Activated naive CD8-positive, alpha-beta T cell treated with anti-CD3 and anti-CD28 coated beads, Interleukin-2, amount 50 U/mL, for 16 hours (primary cell): ENCODE measurements at regions not wholly inside any gene's neighbourhood (a gene's known extent, or its start where the extent isn't known, plus 50 kb on each side); places are given as distances from the start of the nearest gene placed in this dataset.
"Not testable (repeated sequence)": the region's sequence is repeated elsewhere in the genome, so short reads cannot be mapped to it uniquely, and the experiment has no call there.

Experiments used
- DNase-seq: peaks from one replicate; pipeline ENCODE4 v3.0.0-alpha.2; 2020; ENCODE audit warnings: low read depth, low spot score

GRCh38 chr2:240240017-240240734 lies 99.7 kb upstream of the OTOS start:
- no peak for DNase-seq

- DNase-seq = no peak
Observed at GRCh38 chr2:240240781-240241180, 100.3 kb upstream of the OTOS start.

- no peak for DNase-seq
Observed at GRCh38 chr2:240241572-240241971, 101.1 kb upstream of the OTOS start.

- not testable (repeated sequence) for DNase-seq
Observed at GRCh38 chr2:240243049-240243448, 102.6 kb upstream of the OTOS start.

- DNase-seq = no peak
Observed at GRCh38 chr2:240244543-240244942, 104.1 kb upstream of the OTOS start.

DNA sequence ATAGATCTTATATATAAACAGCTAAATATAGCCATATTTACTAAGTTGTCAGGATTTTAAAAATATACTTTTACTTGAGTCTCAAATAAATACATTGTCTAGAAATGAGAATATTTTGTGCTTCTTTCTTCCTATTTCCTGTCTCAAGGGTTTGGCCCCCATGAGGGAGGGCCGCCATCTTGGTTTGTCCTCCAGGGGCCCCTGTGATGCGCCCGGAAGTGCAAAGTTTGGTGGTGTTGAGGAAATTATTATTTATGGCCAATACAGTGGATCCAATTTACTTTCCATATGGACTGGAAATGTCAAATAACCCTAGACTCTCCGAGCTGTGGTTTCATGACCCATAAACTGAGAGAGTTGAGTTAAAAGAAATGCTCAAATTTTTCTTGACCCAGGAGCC lies 104.7 kb upstream of the OTOS start:
- no peak for DNase-seq

DNA sequence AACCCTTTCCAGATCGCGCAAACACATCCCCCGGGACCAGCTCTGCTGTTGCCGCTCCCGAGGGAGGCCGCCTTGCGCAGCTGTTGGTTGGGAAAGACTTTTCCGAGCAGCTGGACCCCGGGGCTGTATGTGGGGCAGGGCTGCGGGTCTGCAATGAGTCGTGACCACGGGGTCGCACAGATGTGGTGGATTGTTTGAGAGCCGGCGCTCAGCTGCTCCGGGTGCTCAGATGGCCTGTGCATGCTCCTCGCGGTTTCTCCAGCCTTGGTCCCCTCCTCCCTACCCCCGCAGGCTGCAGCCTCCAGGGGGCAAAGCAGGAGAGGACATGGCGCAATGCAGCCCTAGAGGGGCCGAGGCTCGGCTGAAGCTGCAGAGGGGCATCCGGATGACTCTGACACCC lies 105.2 kb upstream of the OTOS start:
- DNase-seq = no peak

DNA sequence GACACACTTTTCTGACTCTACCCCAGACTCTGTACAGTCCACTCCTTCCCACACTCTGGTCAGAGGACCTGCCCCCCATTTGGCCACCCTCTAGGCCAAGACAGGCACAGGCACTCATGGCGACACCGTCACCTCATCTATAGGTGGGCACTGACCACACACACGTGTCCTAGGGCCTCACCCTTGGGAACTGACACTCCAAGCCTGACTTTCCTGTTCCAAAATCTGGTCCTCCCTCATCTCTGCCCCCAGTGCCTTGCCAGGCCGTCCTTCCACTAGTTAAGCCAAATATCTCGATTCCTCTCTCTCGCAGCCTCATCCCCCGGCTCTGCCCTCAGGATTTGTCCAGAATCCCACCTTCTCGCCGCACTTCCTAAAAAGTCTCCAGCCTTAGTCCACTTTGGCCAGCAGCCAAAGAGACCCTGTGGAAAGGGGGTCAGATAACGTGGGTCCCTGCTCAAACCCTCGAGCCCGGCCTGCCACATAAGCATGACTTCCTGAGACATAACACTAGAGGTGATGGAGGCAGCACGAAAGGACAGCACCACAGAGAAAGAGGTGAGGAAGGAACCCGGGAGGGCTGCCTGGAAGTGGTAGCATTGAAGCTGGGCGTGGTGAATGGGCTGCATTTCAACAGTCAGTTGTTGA lies 105.8 kb upstream of the OTOS start:
- no peak for DNase-seq

DNA sequence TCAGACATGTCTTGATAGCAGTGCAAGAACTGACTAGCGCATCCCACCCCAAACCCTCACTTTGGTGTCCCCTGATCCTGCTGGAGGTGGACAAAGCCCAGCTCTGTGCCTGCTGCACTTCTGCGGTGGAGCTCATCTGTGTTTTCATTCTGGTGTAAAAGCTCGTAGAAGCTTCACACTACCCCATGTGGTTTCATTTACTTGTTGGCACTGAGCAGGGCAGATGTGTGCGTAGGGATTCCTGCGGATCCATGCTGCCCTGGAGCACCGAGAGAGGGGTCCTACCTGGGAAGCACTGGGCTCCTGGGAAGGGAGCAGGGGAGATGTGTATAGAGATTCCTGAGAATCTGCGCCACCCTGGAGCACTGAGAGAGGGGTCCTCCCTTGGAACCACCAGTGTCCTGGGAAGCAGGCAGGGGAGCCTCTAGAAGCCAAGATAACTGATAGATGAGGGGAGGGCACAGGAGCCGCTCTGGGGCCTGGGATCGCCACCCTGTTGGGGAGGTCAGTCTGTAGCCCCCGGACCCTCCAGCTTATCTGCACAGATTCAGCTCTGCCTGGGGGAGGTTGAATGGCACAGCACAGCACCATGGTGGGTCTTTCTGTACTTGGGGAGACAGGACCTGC lies 106.9 kb upstream of the OTOS start:
- no peak for DNase-seq

- no peak for DNase-seq
Observed at GRCh38 chr2:240247868-240248720, 107.6 kb upstream of the OTOS start.

GRCh38 chr2:240248721-240249422 lies 108.4 kb upstream of the OTOS start:
- DNase-seq = no peak

DNA sequence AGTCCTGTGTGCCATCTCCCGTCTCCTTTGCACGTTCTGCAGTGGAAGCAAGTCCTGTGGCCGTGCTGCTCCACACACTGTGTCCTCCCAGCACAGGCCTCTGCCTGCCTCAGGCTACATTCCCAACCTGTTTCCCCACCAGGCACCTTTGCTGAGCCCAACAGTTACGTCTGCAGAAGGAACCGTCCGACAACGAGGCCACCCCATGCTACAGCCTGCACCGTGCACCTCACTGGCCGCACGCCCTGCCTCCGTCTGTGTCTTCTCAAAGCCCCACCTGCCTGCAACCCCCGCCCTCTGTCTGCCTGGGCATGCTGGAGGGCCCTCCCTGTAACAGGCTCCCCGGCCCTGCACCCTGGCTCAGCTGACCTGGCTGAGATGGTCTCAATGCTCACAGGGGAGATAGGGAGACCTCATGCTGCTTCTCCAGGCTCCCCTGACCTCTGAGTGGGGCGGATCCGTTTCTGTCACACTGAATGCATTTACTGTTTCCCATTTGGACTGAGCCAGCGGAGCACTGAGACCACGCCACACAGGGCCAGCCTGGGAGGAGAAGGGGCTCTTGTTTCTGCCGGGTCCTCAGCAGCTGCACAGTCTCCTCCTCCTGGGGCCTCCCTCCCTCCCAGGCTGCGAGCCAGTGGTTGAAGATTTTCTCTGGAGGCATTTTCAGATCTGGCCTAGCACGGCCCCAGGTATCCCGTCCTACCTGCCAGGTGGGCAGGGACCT lies 109.1 kb upstream of the OTOS start:
- DNase-seq = no peak

DNA sequence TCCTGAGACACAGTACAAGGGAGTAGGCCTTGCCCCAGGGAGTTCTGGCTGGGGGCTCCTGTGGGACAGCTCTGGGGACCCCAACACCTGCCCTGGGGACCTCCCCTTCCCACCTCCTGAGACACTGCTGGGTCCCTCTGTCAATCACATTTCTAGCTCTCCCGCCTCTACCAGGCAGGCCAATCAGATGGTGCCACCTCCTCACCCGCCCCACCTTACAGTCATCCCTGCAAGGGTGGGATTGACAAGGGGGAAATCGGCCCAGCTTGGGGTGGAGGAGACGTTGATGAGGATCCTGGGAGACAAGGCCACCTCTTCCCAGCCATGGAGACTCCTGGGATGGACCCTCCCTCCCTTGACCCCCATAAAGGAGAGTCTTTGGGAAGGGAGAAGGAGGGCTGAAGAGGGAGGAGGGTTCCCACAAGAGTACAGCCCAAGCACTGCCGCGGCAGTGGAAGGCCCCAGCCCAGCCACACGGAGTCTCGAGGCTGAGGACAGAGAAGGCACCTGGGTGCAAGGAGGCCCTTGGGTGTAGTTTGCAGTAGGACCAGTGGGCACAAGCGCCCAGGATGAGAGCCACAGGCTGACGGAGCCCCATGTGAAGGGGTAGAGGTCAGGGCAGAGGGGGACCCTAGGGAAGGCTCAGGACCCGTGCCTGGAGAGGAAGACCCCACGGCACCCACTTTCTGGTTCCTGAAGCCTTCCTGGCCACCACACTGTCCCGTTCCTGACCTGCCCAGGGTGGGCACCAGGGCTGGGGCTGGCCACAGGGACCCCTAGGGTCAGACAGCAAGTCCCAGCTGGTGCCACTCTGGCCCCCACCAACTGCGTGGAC lies 109.9 kb upstream of the OTOS start:
- no peak for DNase-seq

DNA sequence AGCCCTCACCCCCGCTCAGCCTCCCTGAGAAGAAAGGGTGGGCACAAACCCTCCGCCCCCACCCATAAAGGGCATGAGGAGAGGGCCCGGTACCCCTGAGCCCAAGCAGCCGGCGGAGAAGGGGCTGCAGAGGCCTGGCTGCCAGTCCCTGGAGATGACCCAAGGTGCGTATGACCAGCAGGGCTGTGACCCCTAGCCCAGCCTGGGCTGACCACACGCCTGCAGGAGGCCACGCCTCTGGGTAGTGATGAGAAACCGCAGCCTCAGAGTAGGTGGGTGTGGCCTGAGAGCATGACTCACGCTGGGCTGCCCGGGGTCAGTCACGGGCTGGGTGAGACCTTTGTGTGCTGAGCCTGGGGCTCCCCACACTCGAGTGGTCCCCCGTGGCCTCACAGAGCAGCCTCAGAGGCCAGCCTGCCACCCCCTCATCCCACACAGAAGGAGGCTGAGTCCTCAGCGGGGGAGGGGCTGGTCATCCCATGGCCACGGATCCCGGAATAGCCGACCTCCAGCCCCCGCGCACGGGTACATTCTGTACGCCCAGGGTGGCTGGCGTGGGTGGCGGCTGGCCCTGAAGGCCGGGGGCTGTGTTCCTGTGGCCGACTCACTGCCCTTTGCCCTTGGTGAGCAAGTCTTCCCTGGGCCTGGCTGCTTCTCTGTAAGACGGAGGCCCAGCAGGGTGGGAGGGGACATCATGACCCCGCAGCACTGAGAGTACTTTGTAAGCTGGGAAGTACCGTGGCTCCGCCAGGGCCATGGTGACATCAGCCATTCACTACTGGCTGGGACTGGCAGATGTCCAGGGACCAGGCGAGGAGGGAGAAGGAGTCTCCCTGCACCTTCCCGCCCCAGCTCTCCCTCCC lies 110.8 kb upstream of the OTOS start:
- DNase-seq = no peak

DNA sequence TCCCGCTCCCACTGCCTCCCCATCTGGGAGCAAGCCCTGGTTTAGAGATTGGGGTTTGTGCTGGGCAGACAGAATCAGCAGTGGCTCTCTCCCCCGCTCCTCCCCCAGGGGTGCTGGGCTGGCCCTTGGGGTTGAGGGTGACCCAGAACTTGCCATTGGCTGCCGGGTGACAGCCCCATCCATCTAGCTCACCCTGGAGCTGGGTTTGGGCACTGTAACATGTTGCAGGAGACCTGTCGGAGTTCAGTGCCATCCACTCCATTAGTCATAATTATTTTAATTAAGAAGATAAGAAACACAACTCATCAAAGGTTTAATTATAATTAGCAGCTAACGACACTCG lies 111.4 kb upstream of the OTOS start:
- no peak for DNase-seq

DNA sequence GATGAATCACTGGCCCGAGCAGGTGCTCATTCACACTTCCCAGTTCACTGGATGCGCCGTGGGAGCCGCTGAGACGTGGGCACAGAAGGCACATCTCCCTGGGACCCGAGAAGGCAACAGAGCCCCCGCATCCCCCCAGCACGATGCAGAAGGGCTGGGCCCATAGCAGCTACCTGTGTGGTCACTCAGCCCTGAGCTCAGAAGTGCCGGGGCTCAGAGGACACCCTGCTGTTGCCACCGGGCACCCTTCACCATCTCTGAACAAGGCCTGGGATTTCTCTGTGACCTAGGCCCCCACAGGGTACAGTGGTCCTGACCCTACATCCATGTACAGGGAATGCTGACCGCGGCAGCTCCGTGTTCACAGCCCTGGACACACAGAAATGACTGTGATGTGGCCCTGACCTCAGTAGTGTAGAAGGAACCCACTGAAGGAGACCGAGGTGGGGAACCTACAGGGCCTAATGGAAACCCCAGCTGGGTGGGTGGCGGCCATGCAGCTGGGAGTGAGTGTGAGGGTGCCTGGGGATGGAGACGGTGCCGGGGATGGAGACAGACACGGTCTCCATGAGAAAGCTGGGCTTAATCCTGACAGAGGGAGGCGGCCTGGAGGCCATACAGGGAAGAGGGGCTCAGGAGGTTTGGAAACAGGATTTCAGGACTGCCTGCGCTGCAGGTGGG lies 111.9 kb upstream of the OTOS start:
- no peak for DNase-seq

DNA sequence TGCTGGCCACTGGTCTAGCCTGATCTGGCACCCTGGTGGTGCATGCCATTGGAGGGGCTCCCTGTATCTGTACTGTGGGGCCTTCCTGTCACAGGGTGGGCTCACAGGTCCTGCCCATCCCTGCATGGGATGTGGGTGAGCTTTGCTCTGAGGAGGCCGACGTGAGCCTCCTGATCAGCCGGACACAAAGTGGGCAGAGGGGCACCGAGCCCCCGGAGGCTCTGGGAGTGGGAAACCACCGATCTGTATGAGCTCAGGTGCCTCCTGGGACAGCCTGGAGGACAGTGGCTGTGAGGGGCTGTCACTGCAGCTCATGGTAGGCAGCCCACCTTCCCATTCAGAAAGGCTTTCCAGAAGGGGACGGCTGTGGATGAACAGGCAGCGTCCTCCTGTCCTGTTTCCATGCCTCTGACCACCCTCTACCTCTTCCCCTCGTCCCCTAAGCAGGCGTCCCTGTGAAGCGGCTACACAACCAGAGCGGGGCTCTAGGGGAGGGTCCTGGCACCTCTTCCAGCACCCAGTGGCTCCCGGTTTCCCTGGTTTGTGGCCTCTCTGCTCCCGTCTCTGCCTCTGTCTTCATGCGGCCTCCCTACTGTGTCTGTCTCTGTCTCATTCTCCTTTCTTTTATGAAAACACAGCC lies 112.5 kb upstream of the OTOS start:
- DNase-seq = no peak

DNA sequence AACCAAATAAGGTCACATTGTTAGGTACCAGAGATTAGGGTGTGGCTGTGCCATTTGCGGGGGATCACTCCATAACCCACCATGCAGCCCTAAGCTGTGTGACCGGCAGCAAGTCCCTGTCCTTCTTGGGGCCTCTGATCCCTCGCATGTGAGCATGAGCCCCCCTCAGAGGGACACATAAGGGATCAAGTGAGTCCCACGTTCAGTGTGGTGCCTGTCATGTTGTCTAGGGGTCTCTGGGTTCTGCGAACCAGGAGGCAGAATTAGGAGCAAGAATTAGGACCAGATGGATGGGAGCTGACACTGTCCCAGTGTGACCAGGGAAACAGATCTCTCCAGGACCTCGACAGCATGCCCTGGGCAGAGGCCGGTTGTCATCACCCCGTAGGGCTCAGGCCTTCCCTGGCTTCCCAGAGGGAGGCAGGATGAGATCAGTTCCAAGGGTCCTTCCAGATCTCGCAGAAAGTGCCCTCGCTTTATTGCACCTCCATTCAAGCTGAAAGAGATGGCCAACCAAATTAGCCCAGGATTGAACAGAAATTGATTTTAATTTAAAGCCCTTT lies 113.2 kb upstream of the OTOS start:
- DNase-seq = no peak
